ENCODE measurements at regions not wholly inside any gene's neighbourhood (a gene's known extent, or its start where the extent isn't known, plus 50 kb on each side); places are given as distances from the start of the nearest gene placed in this dataset.

GRCh38 chr5:34494111-34494755 lies 161.9 kb upstream of the RAI14 start:
- H3K4me1 Mint-ChIP-seq: peaks cover 8% of the 10 kb centered on the region
- CTCF ChIA-PET: interaction anchor here (1.9 kb wide), 1 partner anchor 399 kb away, joined by 5 read pairs; no protein-coding TSS in a partner anchor
- POLR2A ChIA-PET: no interaction called here
- H3K27me3 Mint-ChIP-seq: no peaks in the 10 kb centered on the region
- H3K4me3 Mint-ChIP-seq: no peak overlapping the region
- DNase-seq: no peak
- no peak overlapping the region for H3K27ac Mint-ChIP-seq
- H3K9me3 Mint-ChIP-seq: no peaks in the 10 kb centered on the region
- H3K36me3 Mint-ChIP-seq (ENCODE audit: low read depth): no peaks in the 10 kb centered on the region

GRCh38 chr5:34495178-34495577 lies 160.9 kb upstream of the RAI14 start:
- no peak overlapping the region for H3K27ac Mint-ChIP-seq

GRCh38 chr5:34496260-34496691 lies 159.9 kb upstream of the RAI14 start:
- H3K9me3 Mint-ChIP-seq: no peaks in the 10 kb centered on the region
- CTCF ChIA-PET: interaction anchor here (1.7 kb wide), 1 partner anchor 10 kb away, joined by 8 read pairs; no protein-coding TSS in a partner anchor
- no peak overlapping the region for H3K4me3 Mint-ChIP-seq
- no peak for DNase-seq
- peaks cover 11% of the 10 kb centered on the region for H3K4me1 Mint-ChIP-seq
- H3K36me3 Mint-ChIP-seq (ENCODE audit: low read depth): no peaks in the 10 kb centered on the region
- no peak overlapping the region for H3K27ac Mint-ChIP-seq
- H3K27me3 Mint-ChIP-seq: no peaks in the 10 kb centered on the region
- POLR2A ChIA-PET: no interaction called here

More at GRCh38 chr5:34495178-34495577, 160.9 kb upstream of the RAI14 start:
- ChIA-PET POLR2A (no interaction called here), CTCF (interaction anchor here (0.6 to 1.9 kb wide), 2 partner anchors 334 to 398 kb away, joined by 4 to 5 read pairs; no protein-coding TSS in a partner anchor)
- no peak overlapping the region for H3K4me3 Mint-ChIP-seq
- H3K27me3 Mint-ChIP-seq: no peaks in the 10 kb centered on the region
- H3K4me1 Mint-ChIP-seq: peaks cover 11% of the 10 kb centered on the region
- no peaks in the 10 kb centered on the region for H3K36me3 Mint-ChIP-seq (ENCODE audit: low read depth)
- no peaks in the 10 kb centered on the region for H3K9me3 Mint-ChIP-seq
- DNase-seq: no peak

GRCh38 chr5:34496701-34497469 lies 159.2 kb upstream of the RAI14 start:
- CTCF ChIA-PET: interaction anchor here (0.6 to 1.7 kb wide), 3 partner anchors 10 to 389 kb away, joined by 3 to 8 read pairs (median 6); no protein-coding TSS in a partner anchor
- POLR2A ChIA-PET: no interaction called here
- Mint-ChIP-seq H3K36me3 (ENCODE audit: low read depth) (no peaks in the 10 kb centered on the region), H3K27ac (no peak overlapping the region), H3K4me1 (peaks cover 11% of the 10 kb centered on the region), H3K4me3 (no peak overlapping the region), H3K9me3 (no peaks in the 10 kb centered on the region), H3K27me3 (no peaks in the 10 kb centered on the region)
- DNase-seq: no peak

GRCh38 chr5:34497470-34497808 lies 158.7 kb upstream of the RAI14 start:
- H3K27ac Mint-ChIP-seq: no peak overlapping the region
- no peaks in the 10 kb centered on the region for H3K27me3 Mint-ChIP-seq
- ChIA-PET CTCF (interaction anchor here (0.6 to 1.7 kb wide), 3 partner anchors 11 to 388 kb away, joined by 3 to 8 read pairs (median 6); no protein-coding TSS in a partner anchor), POLR2A (no interaction called here)
- H3K36me3 Mint-ChIP-seq (ENCODE audit: low read depth): no peaks in the 10 kb centered on the region
- no peak overlapping the region for H3K4me3 Mint-ChIP-seq
- DNase-seq: no peak
- H3K9me3 Mint-ChIP-seq: no peaks in the 10 kb centered on the region
- H3K4me1 Mint-ChIP-seq: peaks cover 11% of the 10 kb centered on the region

GRCh38 chr5:34498572-34498971 lies 157.6 kb upstream of the RAI14 start:
- H3K4me3 Mint-ChIP-seq: no peak overlapping the region
- CTCF ChIA-PET: interaction anchor here (0.5 to 1.0 kb wide), 3 partner anchors 10 to 32 kb away, joined by 3 read pairs; no protein-coding TSS in a partner anchor
- POLR2A ChIA-PET: no interaction called here

GRCh38 chr5:34499001-34499734 lies 157.0 kb upstream of the RAI14 start:
- H3K4me3 Mint-ChIP-seq: no peak overlapping the region
- no peak overlapping the region for H3K27ac Mint-ChIP-seq
- H3K27me3 Mint-ChIP-seq: peaks cover 3% of the 10 kb centered on the region
- peaks cover 11% of the 10 kb centered on the region for H3K4me1 Mint-ChIP-seq
- no peaks in the 10 kb centered on the region for H3K36me3 Mint-ChIP-seq (ENCODE audit: low read depth)
- CTCF ChIA-PET: interaction anchor here (0.5 to 1.0 kb wide), 3 partner anchors 11 to 31 kb away, joined by 3 read pairs; no protein-coding TSS in a partner anchor
- H3K9me3 Mint-ChIP-seq: no peaks in the 10 kb centered on the region
- POLR2A ChIA-PET: no interaction called here
- peak; percentile 10 for DNase-seq

More at GRCh38 chr5:34498572-34498971, 157.6 kb upstream of the RAI14 start:
- Mint-ChIP-seq H3K36me3 (ENCODE audit: low read depth) (no peaks in the 10 kb centered on the region), H3K27me3 (no peaks in the 10 kb centered on the region), H3K9me3 (no peaks in the 10 kb centered on the region), H3K27ac (no peak overlapping the region), H3K4me1 (peaks cover 11% of the 10 kb centered on the region)
- no peak for DNase-seq

- POLR2A ChIA-PET: no interaction called here
- no peak overlapping the region for H3K27ac Mint-ChIP-seq
Observed at GRCh38 chr5:34500236-34500847, 155.8 kb upstream of the RAI14 start.

GRCh38 chr5:34501016-34501415 lies 155.1 kb upstream of the RAI14 start:
- peaks cover 11% of the 10 kb centered on the region for H3K4me1 Mint-ChIP-seq
- H3K4me3 Mint-ChIP-seq: no peak overlapping the region
- ChIA-PET CTCF (interaction anchor here (0.6 to 1.1 kb wide), 2 partner anchors 15 to 18 kb away, joined by 3 to 4 read pairs; no protein-coding TSS in a partner anchor), POLR2A (no interaction called here)
- peaks cover 16% of the 10 kb centered on the region for H3K27me3 Mint-ChIP-seq
- no peaks in the 10 kb centered on the region for H3K36me3 Mint-ChIP-seq (ENCODE audit: low read depth)
- no peaks in the 10 kb centered on the region for H3K9me3 Mint-ChIP-seq
- H3K27ac Mint-ChIP-seq: no peak overlapping the region
- no peak for DNase-seq

More at GRCh38 chr5:34500236-34500847, 155.8 kb upstream of the RAI14 start:
- Mint-ChIP-seq H3K36me3 (ENCODE audit: low read depth) (no peaks in the 10 kb centered on the region), H3K4me3 (no peak overlapping the region), H3K27me3 (peaks cover 13% of the 10 kb centered on the region), H3K9me3 (no peaks in the 10 kb centered on the region), H3K4me1 (peaks cover 11% of the 10 kb centered on the region)
- CTCF ChIA-PET: interaction anchor here (0.6 to 1.1 kb wide), 2 partner anchors 14 to 18 kb away, joined by 3 to 4 read pairs; no protein-coding TSS in a partner anchor
- no peak for DNase-seq

- ChIA-PET POLR2A (no interaction called here), CTCF (no interaction called here)
- Mint-ChIP-seq H3K27me3 (peaks cover 21% of the 10 kb centered on the region), H3K27ac (no peak overlapping the region), H3K36me3 (ENCODE audit: low read depth) (no peaks in the 10 kb centered on the region), H3K4me3 (no peak overlapping the region), H3K4me1 (peaks cover 11% of the 10 kb centered on the region), H3K9me3 (no peaks in the 10 kb centered on the region)
- DNase-seq: no peak
Observed at GRCh38 chr5:34501840-34502239, 154.3 kb upstream of the RAI14 start.

GRCh38 chr5:34502581-34502980 lies 153.5 kb upstream of the RAI14 start:
- Mint-ChIP-seq H3K27ac (no peak overlapping the region), H3K4me1 (peaks cover 11% of the 10 kb centered on the region), H3K9me3 (no peaks in the 10 kb centered on the region), H3K27me3 (peaks cover 24% of the 10 kb centered on the region), H3K4me3 (no peak overlapping the region), H3K36me3 (ENCODE audit: low read depth) (no peaks in the 10 kb centered on the region)
- DNase-seq: no peak
- ChIA-PET CTCF (no interaction called here), POLR2A (no interaction called here)

- CTCF ChIA-PET: no interaction called here
- H3K27me3 Mint-ChIP-seq: peaks cover 33% of the 10 kb centered on the region
Observed at GRCh38 chr5:34503379-34504253, 152.5 kb upstream of the RAI14 start.

More at GRCh38 chr5:34503379-34504253, 152.5 kb upstream of the RAI14 start:
- H3K9me3 Mint-ChIP-seq: no peaks in the 10 kb centered on the region
- no peaks in the 10 kb centered on the region for H3K36me3 Mint-ChIP-seq (ENCODE audit: low read depth)
- no peak for DNase-seq
- POLR2A ChIA-PET: no interaction called here
- no peak overlapping the region for H3K4me3 Mint-ChIP-seq
- no peak overlapping the region for H3K27ac Mint-ChIP-seq
- peaks cover 9% of the 10 kb centered on the region for H3K4me1 Mint-ChIP-seq

All from activated CD4-positive, alpha-beta T cell treated with anti-CD3 and anti-CD28 coated beads, Interleukin-2, amount 10 ng/mL, durations not matched to agents 7 days and 5 days (primary cell).